ENCODE measurements at regions not wholly inside any gene's neighbourhood (a gene's known extent, or its start where the extent isn't known, plus 50 kb on each side); places are given as distances from the start of the nearest gene placed in this dataset.

DNA sequence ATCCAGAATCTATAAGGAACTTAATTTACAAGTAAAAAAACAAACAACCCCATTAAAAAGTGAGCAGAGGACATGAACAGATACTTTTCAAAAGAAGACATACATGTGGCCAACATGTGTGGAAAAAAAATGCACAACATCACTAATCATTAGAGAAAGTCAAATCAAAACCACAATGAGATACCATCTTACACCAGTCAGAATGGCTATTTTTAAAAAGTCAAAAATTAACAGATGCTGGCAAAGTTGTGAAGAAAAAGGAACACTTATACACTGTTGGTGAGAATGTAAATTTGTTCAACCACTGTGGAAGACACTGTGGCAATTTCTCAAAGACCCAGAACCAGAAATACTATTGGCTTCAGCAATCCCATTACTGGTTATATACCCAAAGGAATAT, 830.0 kb upstream of the ALCAM start:
- TF ChIP-seq, protein P1, sequence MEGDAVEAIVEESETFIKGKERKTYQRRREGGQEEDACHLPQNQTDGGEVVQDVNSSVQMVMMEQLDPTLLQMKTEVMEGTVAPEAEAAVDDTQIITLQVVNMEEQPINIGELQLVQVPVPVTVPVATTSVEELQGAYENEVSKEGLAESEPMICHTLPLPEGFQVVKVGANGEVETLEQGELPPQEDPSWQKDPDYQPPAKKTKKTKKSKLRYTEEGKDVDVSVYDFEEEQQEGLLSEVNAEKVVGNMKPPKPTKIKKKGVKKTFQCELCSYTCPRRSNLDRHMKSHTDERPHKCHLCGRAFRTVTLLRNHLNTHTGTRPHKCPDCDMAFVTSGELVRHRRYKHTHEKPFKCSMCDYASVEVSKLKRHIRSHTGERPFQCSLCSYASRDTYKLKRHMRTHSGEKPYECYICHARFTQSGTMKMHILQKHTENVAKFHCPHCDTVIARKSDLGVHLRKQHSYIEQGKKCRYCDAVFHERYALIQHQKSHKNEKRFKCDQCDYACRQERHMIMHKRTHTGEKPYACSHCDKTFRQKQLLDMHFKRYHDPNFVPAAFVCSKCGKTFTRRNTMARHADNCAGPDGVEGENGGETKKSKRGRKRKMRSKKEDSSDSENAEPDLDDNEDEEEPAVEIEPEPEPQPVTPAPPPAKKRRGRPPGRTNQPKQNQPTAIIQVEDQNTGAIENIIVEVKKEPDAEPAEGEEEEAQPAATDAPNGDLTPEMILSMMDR (IDR thresholded peaks at IDR 0.05; ENCODE audit: poor library complexity): no peak
- TF ChIP-seq EZH2 (IDR thresholded peaks at IDR 0.05; ENCODE audit: borderline replicate concordance) (no peak), EZH2phosphoT487 (IDR thresholded peaks at IDR 0.05; ENCODE audit: low read depth, severe bottlenecking, unreplicated experiment) (no peak)
